Stimulated activated CD4-positive, alpha-beta T cell treated with anti-CD3 and anti-CD28 coated beads, Interleukin-4, amount 100 ng/mL, for 1 hour (primary cell): ENCODE measurements at regions not wholly inside any gene's neighbourhood (a gene's known extent, or its start where the extent isn't known, plus 50 kb on each side); places are given as distances from the start of the nearest gene placed in this dataset.
"Not testable (repeated sequence)": the region's sequence is repeated elsewhere in the genome, so short reads cannot be mapped to it uniquely, and the experiment has no call there.

Experiments
- DNase-seq: peaks from one replicate; pipeline ENCODE4 v3.0.0-alpha.2; 2020

- DNase-seq, result not testable (repeated sequence)
These were observed 954.5 kb upstream of the ADAMTS5 start for GRCh38 chr21:27921421-27921820.

GRCh38 chr21:27917966-27918365, 951.1 kb upstream of the ADAMTS5 start:
- not testable (repeated sequence) for DNase-seq

- DNase-seq, result not testable (repeated sequence)
These were observed 949.4 kb upstream of the ADAMTS5 start for GRCh38 chr21:27916326-27916725.

- not testable (repeated sequence) for DNase-seq
These were observed 945.2 kb upstream of the ADAMTS5 start for GRCh38 chr21:27912133-27912532.

GRCh38 chr21:27909487-27909886, 942.6 kb upstream of the ADAMTS5 start:
- not testable (repeated sequence) for DNase-seq

GRCh38 chr21:27908816-27909215, 941.9 kb upstream of the ADAMTS5 start:
- not testable (repeated sequence) for DNase-seq

GRCh38 chr21:27902904-27903303, 936.0 kb upstream of the ADAMTS5 start:
- DNase-seq, result not testable (repeated sequence)

- DNase-seq, result not testable (repeated sequence)
These were observed 926.7 kb upstream of the ADAMTS5 start for GRCh38 chr21:27893619-27894018.

- not testable (repeated sequence) for DNase-seq
These were observed 924.6 kb upstream of the ADAMTS5 start for GRCh38 chr21:27891495-27891894.

- not testable (repeated sequence) for DNase-seq
These were observed 921.0 kb upstream of the ADAMTS5 start for GRCh38 chr21:27887808-27888455.

- no peak for DNase-seq
These were observed 918.4 kb upstream of the ADAMTS5 start for GRCh38 chr21:27885296-27885711.

GRCh38 chr21:27881331-27881730, 914.4 kb upstream of the ADAMTS5 start:
- not testable (repeated sequence) for DNase-seq

- DNase-seq, result not testable (repeated sequence)
These were observed 905.5 kb upstream of the ADAMTS5 start for GRCh38 chr21:27872411-27872810.

GRCh38 chr21:27870755-27871154, 903.9 kb upstream of the ADAMTS5 start:
- DNase-seq, result not testable (repeated sequence)

GRCh38 chr21:27860314-27860955, 893.5 kb upstream of the ADAMTS5 start:
- DNase-seq, result not testable (repeated sequence)

GRCh38 chr21:27858053-27858825, 891.4 kb upstream of the ADAMTS5 start:
- DNase-seq, result not testable (repeated sequence)

- not testable (repeated sequence) for DNase-seq
These were observed 890.1 kb upstream of the ADAMTS5 start for GRCh38 chr21:27856988-27857387.

GRCh38 chr21:27841084-27841672, 874.3 kb upstream of the ADAMTS5 start:
- DNase-seq, result no peak

GRCh38 chr21:27840262-27840661, 873.4 kb upstream of the ADAMTS5 start:
- DNase-seq, result no peak

GRCh38 chr21:27839512-27840115, 872.7 kb upstream of the ADAMTS5 start:
- no peak for DNase-seq

GRCh38 chr21:27838573-27838972, 871.7 kb upstream of the ADAMTS5 start:
- DNase-seq, result no peak

GRCh38 chr21:27837936-27838335, 871.0 kb upstream of the ADAMTS5 start:
- no peak for DNase-seq

GRCh38 chr21:27833298-27833697, 866.4 kb upstream of the ADAMTS5 start:
- DNase-seq, result no peak
